Transverse colon (tissue), 4 donors: ENCODE measurements at regions not wholly inside any gene's neighbourhood (a gene's known extent, or its start where the extent isn't known, plus 50 kb on each side); places are given as distances from the start of the nearest gene placed in this dataset.

Experiments used
- DNase-seq: peaks from one replicate; pipeline ENCODE4 v3.0.0-alpha.2; 2019
- H3K27ac ChIP-seq, 4 donors: fragments of 200-600 bp; sonication (generic); 2 replicates each; pipeline ENCODE4 v1.5.1; 2016 to 2018; ENCODE audit warnings: inconsistent platforms in 4 of 4
- H3K27me3 ChIP-seq: fragments of 200-600 bp; sonication (generic); 2 replicates; pipeline ENCODE4 v1.5.1; 2017; ENCODE audit warnings: inconsistent platforms
- H3K36me3 ChIP-seq, 4 donors: fragments of 200-600 bp; sonication (generic); 2 replicates each; pipeline ENCODE4 v1.5.1; 2017 to 2019; ENCODE audit warnings: inconsistent platforms in 4 of 4
- H3K4me1 ChIP-seq, 4 donors: fragments of 200-600 bp; sonication (generic); 2 replicates each; pipeline ENCODE4 v1.5.1; 2017 to 2020; ENCODE audit warnings: inconsistent platforms in 4 of 4
- H3K4me3 ChIP-seq, 4 donors: fragments of 200-600 bp; sonication (generic); 1 replicate in 1 of 4; 2 replicates in 3 of 4; pipeline versions ENCODE4 v1.5.1 to v1.6.1; 2017 to 2019; ENCODE audit warnings: inconsistent platforms in 4 of 4
- H3K9me3 ChIP-seq, 2 donors: fragments of 200-600 bp; sonication (generic); 2 replicates each; pipeline ENCODE4 v1.5.1; 2017 to 2019; ENCODE audit warnings: inconsistent platforms in 2 of 2
- EP300 ChIP-seq: sonication (generic); formaldehyde crosslinking; IDR thresholded peaks from one replicate; pipeline ENCODE4 v1.6.1; 2017; ENCODE audit warnings: antibody characterized with exemption, low read depth
- POLR2A ChIP-seq: fragments of 450-650 bp; IDR thresholded peaks from one replicate; pipeline ENCODE4 v1.6.1; 2016; ENCODE audit warnings: antibody characterized with exemption, mild to moderate bottlenecking, moderate library complexity
- POLR2AphosphoS5 ChIP-seq, 3 donors: sonication (generic); formaldehyde crosslinking; IDR thresholded peaks; one replicate each; pipeline ENCODE4 v1.6.1; 2016; ENCODE audit warnings: antibody characterized with exemption in 3 of 3
- WGBS, 2 donors: methylation state at CpG; one replicate each; pipeline ENCODE4 v1.1.5; 2018; ENCODE audit warnings: low coverage in 1 of 2; 5-methylcytosine and 5-hydroxymethylcytosine counted together
- in situ Hi-C, 4 donors: fragments of 200-750 bp; cut with MboI; loops; one replicate each; pipeline versions ENCODE4 v1.15.0 to v1.15.1; 2017; ENCODE audit warnings: low sequenced_read_pairs in 3 of 4, low pct_ligation_motif_present in 1 of 4, low pct_unique_long_range_greater_than_20kb in 1 of 4
- intact Hi-C: fragments of 100-400 bp; cut with DNase I; formaldehyde crosslinking; loops from one replicate; pipeline ENCODE4 v1.15.1; 2023; ENCODE audit warnings: low total_unique reads
- TF ChIP-seq, protein P1 (sequence below), 5 experiments: fragments of 200-600 bp in 3 of 5; fragments of 450-650 bp in 2 of 5; sonication (generic) in 3 of 5; IDR thresholded peaks; 1 replicate in 2 of 5; 2 replicates in 3 of 5; pipeline ENCODE4 v1.5.1; 2016 to 2017; ENCODE audit warnings: antibody characterized with exemption in 5 of 5, inconsistent platforms in 3 of 5, mild to moderate bottlenecking in 2 of 5, moderate library complexity in 1 of 5

DNA sequence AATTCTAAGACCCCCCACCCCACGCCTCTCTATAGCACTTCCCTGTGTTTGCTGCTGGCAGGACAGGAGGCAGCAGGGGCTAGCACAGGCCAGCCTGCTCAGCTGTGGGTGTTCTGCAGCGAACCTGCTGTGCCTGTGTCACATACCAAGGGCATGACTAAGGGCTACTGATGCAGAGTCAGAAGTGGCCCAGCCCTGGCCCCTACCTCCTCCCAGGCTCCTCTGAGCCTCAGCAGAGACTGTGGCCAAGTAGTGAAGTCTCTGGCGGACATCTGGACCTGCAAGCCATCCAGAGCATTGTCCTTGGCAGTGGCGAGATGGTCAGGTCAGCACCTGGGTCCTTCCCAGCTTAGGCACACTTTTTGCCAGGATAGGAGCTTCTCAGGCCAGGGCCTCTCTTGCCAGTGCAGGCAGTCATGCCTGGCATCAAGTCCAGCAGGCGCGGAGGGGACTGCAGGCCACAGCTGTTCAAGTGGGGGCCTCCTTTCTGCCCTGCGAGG lies 116.3 kb upstream of the RET start:
- in situ Hi-C loops: no loop called here
- no peak for DNase-seq
- no peak for TF ChIP-seq EP300
- no peak for TF ChIP-seq POLR2A
- no peak for TF ChIP-seq POLR2AphosphoS5 (IDR thresholded peaks at IDR 0.05)

DNA sequence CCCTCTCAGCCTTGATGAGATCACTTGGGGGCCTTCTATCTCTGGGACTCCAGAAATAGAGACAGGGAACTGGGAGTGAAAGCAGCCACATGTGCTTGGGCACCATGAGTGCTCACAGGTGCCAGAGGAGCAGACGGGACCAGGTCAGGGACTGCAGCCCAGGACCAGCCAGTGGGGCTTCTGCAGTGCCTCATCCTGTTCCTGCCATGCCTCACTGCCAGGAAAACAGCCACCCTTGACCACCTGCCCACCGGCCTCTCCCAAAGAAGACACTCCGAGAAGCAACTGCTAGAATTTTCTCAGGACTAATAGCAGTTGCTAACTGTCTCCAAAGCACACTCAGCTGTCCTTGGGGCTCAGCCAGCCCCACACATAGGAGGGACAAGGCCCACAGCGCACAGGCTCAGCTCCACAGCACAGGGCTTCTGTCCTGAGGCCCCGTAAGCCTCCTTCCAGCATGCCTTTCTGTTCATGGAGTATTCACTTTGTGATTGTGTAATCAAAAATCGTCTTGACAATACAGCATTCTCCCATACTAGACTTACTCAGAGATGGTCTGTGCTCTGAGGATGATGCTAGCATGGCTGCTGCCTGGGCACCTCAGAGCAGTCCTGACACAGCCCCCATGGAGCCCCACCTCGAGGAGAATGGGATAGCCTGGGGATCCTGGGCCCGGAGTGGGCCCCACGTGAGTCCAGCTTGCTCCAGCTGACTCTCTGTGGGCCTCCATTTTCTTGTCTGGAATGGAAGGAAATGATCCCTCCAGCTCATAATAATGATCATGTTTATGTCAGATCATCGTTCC lies 115.7 kb upstream of the RET start:
- in situ Hi-C loops (no loop called here), intact Hi-C loops (no loop called here)
- Histone ChIP-seq H3K27me3 (no peaks in the 10 kb centered on the region), H3K4me1 (no peaks in the 10 kb centered on the region), H3K9me3 (no peaks in the 10 kb centered on the region), H3K27ac (no peak overlapping the region), H3K36me3 (no peaks in the 10 kb centered on the region), H3K4me3 (no peak overlapping the region)
- DNase-seq: no peak
- WGBS, 2 donors: 73% methylated on average over 10 of the region's 10 CpGs; no CpG with 5 or more reads in 1 of the 2 donors
- no peak for TF ChIP-seq POLR2AphosphoS5 (IDR thresholded peaks at IDR 0.05)
- TF ChIP-seq, protein P1, sequence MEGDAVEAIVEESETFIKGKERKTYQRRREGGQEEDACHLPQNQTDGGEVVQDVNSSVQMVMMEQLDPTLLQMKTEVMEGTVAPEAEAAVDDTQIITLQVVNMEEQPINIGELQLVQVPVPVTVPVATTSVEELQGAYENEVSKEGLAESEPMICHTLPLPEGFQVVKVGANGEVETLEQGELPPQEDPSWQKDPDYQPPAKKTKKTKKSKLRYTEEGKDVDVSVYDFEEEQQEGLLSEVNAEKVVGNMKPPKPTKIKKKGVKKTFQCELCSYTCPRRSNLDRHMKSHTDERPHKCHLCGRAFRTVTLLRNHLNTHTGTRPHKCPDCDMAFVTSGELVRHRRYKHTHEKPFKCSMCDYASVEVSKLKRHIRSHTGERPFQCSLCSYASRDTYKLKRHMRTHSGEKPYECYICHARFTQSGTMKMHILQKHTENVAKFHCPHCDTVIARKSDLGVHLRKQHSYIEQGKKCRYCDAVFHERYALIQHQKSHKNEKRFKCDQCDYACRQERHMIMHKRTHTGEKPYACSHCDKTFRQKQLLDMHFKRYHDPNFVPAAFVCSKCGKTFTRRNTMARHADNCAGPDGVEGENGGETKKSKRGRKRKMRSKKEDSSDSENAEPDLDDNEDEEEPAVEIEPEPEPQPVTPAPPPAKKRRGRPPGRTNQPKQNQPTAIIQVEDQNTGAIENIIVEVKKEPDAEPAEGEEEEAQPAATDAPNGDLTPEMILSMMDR (IDR thresholded peaks at IDR 0.05): no peak
- TF ChIP-seq POLR2A: no peak
- TF ChIP-seq EP300: no peak

More for the DNA sequence above, 116.3 kb upstream of the RET start:
- no peaks in the 10 kb centered on the region for H3K9me3 ChIP-seq
- WGBS, 2 donors: 89% methylated on average over 7 of the region's 7 CpGs; no CpG with 5 or more reads in 1 of the 2 donors
- no peak overlapping the region for H3K4me3 ChIP-seq
- intact Hi-C loops: no loop called here
- H3K27ac ChIP-seq: no peak overlapping the region
- no peaks in the 10 kb centered on the region for H3K27me3 ChIP-seq
- H3K4me1 ChIP-seq: no peaks in the 10 kb centered on the region
- H3K36me3 ChIP-seq: no peaks in the 10 kb centered on the region

DNA sequence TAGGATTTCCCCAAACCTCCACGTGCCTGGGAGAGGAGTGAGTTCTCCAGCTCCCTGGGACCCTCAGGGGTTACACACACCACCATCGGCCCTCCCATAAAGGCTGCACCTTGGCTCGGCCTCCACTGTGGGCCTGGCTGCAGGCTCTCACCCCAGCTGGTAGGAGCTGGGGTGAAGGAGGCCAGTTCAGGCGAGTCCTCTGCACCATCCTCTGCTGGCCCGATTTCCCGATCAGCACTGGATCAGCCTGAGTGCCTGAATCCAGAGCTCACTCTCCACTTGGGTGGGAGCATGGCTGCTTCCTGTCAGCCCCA lies 115.1 kb upstream of the RET start:
- Histone ChIP-seq H3K9me3 (no peaks in the 10 kb centered on the region), H3K27ac (no peak overlapping the region), H3K4me3 (no peak overlapping the region), H3K36me3 (no peaks in the 10 kb centered on the region), H3K27me3 (no peaks in the 10 kb centered on the region), H3K4me1 (no peaks in the 10 kb centered on the region)
- TF ChIP-seq EP300 (no peak), POLR2AphosphoS5 (IDR thresholded peaks at IDR 0.05) (no peak), POLR2A (no peak)
- TF ChIP-seq, protein P1 (IDR thresholded peaks at IDR 0.05): no peak
- WGBS, 2 donors: 79% methylated on average over 6 of the region's 6 CpGs; no CpG with 5 or more reads in 1 of the 2 donors
- intact Hi-C loops: no loop called here
- peak; percentile 1 for DNase-seq
- in situ Hi-C loops: no loop called here

DNA sequence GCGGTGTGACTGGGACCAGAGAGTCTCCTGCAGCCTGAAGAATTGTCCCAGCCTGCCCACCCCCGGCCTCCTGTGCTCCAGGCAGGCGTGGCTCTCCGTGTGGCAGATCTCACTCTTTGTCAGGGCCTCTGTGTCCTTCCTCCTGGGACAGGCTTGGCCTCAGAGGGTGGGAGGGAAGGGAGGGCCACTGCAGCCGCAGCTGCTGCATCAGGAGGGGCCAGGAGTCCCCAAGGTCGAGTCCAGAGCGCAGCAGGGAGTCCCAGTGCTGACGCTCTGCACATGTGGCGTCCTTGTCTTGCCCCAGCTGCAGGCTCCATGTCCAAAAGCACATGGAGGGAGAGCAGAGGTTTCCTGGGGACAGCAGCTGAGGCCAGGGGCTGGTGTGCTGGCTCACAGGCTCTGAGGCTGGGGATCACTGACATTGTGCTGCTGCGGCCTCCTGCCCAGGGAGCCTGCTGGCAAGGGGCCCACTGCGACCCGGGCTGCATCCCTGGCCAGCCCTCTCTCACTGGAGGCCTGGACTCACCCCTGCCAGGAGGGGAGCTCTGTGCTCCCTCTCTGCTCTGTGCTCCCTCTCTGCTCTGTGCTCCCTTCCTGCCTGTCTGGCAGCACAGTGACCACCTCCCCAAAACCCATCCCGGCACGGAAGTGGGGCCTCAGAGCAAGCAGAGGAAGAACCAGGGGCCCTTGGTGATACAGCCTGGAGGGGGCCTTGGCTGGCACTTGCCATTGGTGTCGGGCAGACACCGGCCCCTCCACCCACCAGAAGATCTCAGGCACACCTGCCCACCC lies 114.6 kb upstream of the RET start:
- Histone ChIP-seq H3K4me3 (no peak overlapping the region), H3K4me1 (no peaks in the 10 kb centered on the region), H3K27ac (no peak overlapping the region), H3K36me3 (no peaks in the 10 kb centered on the region), H3K9me3 (no peaks in the 10 kb centered on the region), H3K27me3 (no peaks in the 10 kb centered on the region)
- WGBS, 2 donors: 74% methylated on average over 15 of the region's 16 CpGs; no CpG with 5 or more reads in 1 of the 2 donors
- in situ Hi-C loops (no loop called here), intact Hi-C loops (no loop called here)
- DNase-seq: peak; percentile 2
- TF ChIP-seq POLR2AphosphoS5 (IDR thresholded peaks at IDR 0.05) (no peak), POLR2A (no peak), EP300 (no peak)
- TF ChIP-seq, protein P1 (IDR thresholded peaks at IDR 0.05): no peak
